ENCODE measurements at regions not wholly inside any gene's neighbourhood (a gene's known extent, or its start where the extent isn't known, plus 50 kb on each side); places are given as distances from the start of the nearest gene placed in this dataset.

- TF ChIP-seq POLR2A (IDR thresholded peaks at IDR 0.05; ENCODE audit: low read depth, low read length) (no peak), POLR2AphosphoS5 (IDR thresholded peaks at IDR 0.05; ENCODE audit: low read depth, low read length) (no peak), TAF1 (IDR thresholded peaks at IDR 0.05; ENCODE audit: low read depth, low read length) (no peak), SPI1 (IDR thresholded peaks at IDR 0.05; ENCODE audit: low read depth, low read length) (no peak)
These were observed 122.5 kb downstream of the CYLD start for GRCh38 chr16:50864386-50864785.
